SK-N-MC (cell line): ENCODE measurements at regions not wholly inside any gene's neighbourhood (a gene's known extent, or its start where the extent isn't known, plus 50 kb on each side); places are given as distances from the start of the nearest gene placed in this dataset.

ENCODE experiments used
- EZH2 ChIP-seq: fragments of 200-600 bp; sonication (generic); IDR thresholded peaks from one replicate; pipeline ENCODE4 v1.6.1; 2017; ENCODE audit warnings: antibody characterized with exemption
- POLR2AphosphoS5 ChIP-seq: IDR thresholded peaks from 2 replicates; pipeline ENCODE4 v1.6.1; 2012; ENCODE audit warnings: mild to moderate bottlenecking, low read depth, low read length, borderline replicate concordance

GRCh38 chr14:97888331-97888730, 1091.1 kb downstream of the VRK1 start:
- TF ChIP-seq EZH2: no peak
- TF ChIP-seq POLR2AphosphoS5: no peak
